ENCODE measurements at regions not wholly inside any gene's neighbourhood (a gene's known extent, or its start where the extent isn't known, plus 50 kb on each side); places are given as distances from the start of the nearest gene placed in this dataset.

DNA sequence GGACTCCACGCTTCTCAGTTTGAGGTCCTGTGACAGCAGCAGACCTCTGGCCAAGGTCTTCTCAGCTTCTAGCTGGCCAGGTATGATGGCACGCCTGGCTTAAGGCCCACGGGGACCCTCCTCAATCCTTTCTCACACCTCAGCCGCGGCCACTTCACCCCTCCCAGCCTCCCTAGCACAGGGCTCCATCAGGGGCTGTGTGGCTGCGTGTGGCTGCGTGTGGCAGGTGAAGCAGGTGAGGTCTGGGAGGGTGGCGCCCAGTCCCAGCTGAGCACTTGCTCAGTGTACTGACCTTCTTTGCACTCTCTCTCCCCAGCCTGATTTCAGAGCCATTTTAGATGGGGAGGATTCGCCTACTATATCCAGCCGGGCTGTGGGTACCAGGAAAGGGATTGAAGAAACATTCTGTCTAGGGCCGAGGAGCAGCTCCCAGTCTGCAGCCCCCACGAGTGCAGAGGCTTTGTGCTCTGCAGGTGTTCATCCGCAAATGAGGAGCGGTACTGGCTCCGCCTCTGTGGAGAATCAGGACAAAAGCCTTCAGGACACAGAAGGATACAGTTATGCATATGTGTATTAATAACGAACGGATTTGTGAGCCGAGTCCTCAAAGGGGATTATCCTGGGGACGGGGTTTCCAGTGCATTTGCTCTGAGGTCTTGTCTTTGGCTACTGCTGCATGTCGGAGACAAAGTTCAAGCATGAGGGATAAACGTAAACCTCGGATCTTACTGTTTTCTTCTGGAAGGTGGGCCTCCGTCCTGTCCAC is 236.9 kb upstream of the RAB6C start (continued):
- no peak for TF ChIP-seq NRF1 (IDR thresholded peaks at IDR 0.05; ENCODE audit: low read depth, low read length)
- no peak for TF ChIP-seq RFX5 (IDR thresholded peaks at IDR 0.05; ENCODE audit: low read length)
- no peak for TF ChIP-seq GABPA (IDR thresholded peaks at IDR 0.05; ENCODE audit: low read depth)
- TF ChIP-seq, protein P1, sequence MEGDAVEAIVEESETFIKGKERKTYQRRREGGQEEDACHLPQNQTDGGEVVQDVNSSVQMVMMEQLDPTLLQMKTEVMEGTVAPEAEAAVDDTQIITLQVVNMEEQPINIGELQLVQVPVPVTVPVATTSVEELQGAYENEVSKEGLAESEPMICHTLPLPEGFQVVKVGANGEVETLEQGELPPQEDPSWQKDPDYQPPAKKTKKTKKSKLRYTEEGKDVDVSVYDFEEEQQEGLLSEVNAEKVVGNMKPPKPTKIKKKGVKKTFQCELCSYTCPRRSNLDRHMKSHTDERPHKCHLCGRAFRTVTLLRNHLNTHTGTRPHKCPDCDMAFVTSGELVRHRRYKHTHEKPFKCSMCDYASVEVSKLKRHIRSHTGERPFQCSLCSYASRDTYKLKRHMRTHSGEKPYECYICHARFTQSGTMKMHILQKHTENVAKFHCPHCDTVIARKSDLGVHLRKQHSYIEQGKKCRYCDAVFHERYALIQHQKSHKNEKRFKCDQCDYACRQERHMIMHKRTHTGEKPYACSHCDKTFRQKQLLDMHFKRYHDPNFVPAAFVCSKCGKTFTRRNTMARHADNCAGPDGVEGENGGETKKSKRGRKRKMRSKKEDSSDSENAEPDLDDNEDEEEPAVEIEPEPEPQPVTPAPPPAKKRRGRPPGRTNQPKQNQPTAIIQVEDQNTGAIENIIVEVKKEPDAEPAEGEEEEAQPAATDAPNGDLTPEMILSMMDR (IDR thresholded peaks at IDR 0.05) = no peak
- no peak for TF ChIP-seq ELF1 (IDR thresholded peaks at IDR 0.05)

DNA sequence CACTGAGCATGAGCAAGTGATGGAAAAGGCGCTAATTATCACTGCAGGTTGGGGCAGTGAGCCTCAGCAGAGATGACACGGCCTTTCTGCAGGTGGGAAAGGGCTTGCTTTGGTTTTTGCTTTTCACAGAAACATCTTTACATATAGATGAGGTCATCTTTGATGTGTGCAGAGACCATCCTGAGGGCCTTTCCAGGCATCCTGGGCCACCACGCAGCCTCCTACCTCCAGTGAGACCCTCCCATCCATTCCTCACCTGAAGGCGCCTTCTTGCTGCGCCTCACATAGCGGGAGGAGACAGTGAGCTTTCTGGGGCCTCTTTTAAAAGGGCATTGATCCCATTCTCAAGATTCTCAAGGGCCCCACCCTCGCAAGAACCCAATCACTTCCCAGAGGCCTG is 235.3 kb upstream of the RAB6C start:
- H3K9me3 ChIP-seq = no peaks in the 10 kb centered on the region
- H3K4me2 ChIP-seq = no peak overlapping the region
- 33% methylated on average over 7 of the region's 7 CpGs for WGBS (ENCODE audit: low lambda C conversion rate)
- no peaks in the 10 kb centered on the region for H3F3A ChIP-seq (replicated peaks; ENCODE audit: insufficient read depth)
- H3K4me3 ChIP-seq (ENCODE audit: low read depth in 2 of 2, low read length in 1 of 2) = no peak overlapping the region
- no peaks in the 10 kb centered on the region for H3K79me2 ChIP-seq (ENCODE audit: insufficient read depth)
- no peaks in the 10 kb centered on the region for H3K4me1 ChIP-seq (ENCODE audit: control insufficient read depth in 1 of 2, insufficient read depth in 2 of 2, low read depth in 1 of 2, low read length in 1 of 2)
- H2AFZ ChIP-seq (ENCODE audit: low read depth) = no peak overlapping the region
- no peaks in the 10 kb centered on the region for H3K9me2 ChIP-seq
- ChIA-PET POLR2A (no interaction called here), CTCF (interaction anchor here (1.4 kb wide), 1 partner anchor 106 kb away, joined by 3 read pairs; no protein-coding TSS in a partner anchor)
- no peaks in the 10 kb centered on the region for H3K27me3 ChIP-seq (ENCODE audit: insufficient read depth)
- no peaks in the 10 kb centered on the region for H3K36me3 ChIP-seq (replicated peaks in 1 of 2; ENCODE audit: control insufficient read depth in 1 of 2, insufficient read depth in 2 of 2, low read length in 1 of 2)
- no peaks in the 10 kb centered on the region for H4K20me1 ChIP-seq (ENCODE audit: insufficient read depth)
- DNase-seq = no peak
- TF ChIP-seq FOXJ3 (CRISPR knock-in tag; IDR thresholded peaks at IDR 0.05) (no peak), TCF12 (IDR thresholded peaks at IDR 0.05) (no peak), NRF1 (IDR thresholded peaks at IDR 0.05; ENCODE audit: low read depth, low read length) (no peak), RCOR1 (IDR thresholded peaks at IDR 0.05; ENCODE audit: low read length) (no peak), MEF2A (IDR thresholded peaks at IDR 0.05; ENCODE audit: borderline replicate concordance, low read depth) (no peak)
- no peak overlapping the region for H3K9ac ChIP-seq
- H3K27ac ChIP-seq (ENCODE audit: low read depth in 2 of 2, low read length in 1 of 2) = no peak overlapping the region

DNA sequence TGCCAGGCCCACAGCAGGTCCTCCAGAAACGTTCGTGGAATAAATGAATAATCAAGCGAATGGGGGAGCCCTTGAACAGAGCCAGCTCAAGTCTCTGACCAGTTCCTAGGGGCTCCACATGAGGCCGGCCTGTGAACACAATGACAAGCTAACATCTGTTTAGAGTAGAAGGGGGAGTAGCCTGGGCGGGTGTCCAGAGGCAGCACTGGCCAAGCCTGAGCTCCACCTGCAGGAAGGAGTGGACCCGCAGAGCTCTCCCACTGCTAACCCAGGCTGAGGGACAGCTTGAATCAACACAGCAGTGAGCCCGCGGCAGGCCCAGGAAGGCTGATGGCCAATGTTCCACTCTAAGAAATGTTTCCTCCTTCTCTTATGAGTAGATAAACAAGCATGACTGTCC is 234.8 kb upstream of the RAB6C start:
- no peaks in the 10 kb centered on the region for H3K9me2 ChIP-seq
- H3K4me2 ChIP-seq = no peak overlapping the region
- 38% methylated on average over 6 of the region's 8 CpGs for WGBS (ENCODE audit: low lambda C conversion rate)
- TF ChIP-seq JUND (IDR thresholded peaks at IDR 0.05) = no peak
- TF ChIP-seq RCOR1 (IDR thresholded peaks at IDR 0.05; ENCODE audit: low read length) = no peak
- TF ChIP-seq CHD2 (IDR thresholded peaks at IDR 0.05; ENCODE audit: low read length, partially characterized antibody) = no peak
- TF ChIP-seq GABPA (IDR thresholded peaks at IDR 0.05; ENCODE audit: low read depth) = no peak
- TF ChIP-seq, protein P2, sequence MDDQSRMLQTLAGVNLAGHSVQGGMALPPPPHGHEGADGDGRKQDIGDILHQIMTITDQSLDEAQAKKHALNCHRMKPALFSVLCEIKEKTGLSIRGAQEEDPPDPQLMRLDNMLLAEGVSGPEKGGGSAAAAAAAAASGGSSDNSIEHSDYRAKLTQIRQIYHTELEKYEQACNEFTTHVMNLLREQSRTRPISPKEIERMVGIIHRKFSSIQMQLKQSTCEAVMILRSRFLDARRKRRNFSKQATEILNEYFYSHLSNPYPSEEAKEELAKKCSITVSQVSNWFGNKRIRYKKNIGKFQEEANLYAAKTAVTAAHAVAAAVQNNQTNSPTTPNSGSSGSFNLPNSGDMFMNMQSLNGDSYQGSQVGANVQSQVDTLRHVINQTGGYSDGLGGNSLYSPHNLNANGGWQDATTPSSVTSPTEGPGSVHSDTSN (IDR thresholded peaks at IDR 0.05) = no peak
- no peak overlapping the region for H2AFZ ChIP-seq (ENCODE audit: low read depth)
- ChIA-PET CTCF (interaction anchor here (1.4 kb wide), 1 partner anchor 106 kb away, joined by 3 read pairs; no protein-coding TSS in a partner anchor), POLR2A (no interaction called here)
- no peaks in the 10 kb centered on the region for H3K79me2 ChIP-seq (ENCODE audit: insufficient read depth)
- no peaks in the 10 kb centered on the region for H3K27me3 ChIP-seq (ENCODE audit: insufficient read depth)
- H3K4me1 ChIP-seq (ENCODE audit: control insufficient read depth in 1 of 2, insufficient read depth in 2 of 2, low read depth in 1 of 2, low read length in 1 of 2) = no peaks in the 10 kb centered on the region
- no peaks in the 10 kb centered on the region for H3K9me3 ChIP-seq
- H3K4me3 ChIP-seq (ENCODE audit: low read depth in 2 of 2, low read length in 1 of 2) = no peak overlapping the region
- no peak overlapping the region for H3K27ac ChIP-seq (ENCODE audit: low read depth in 2 of 2, low read length in 1 of 2)
- no peaks in the 10 kb centered on the region for H3F3A ChIP-seq (replicated peaks; ENCODE audit: insufficient read depth)
- DNase-seq = no peak
- H3K9ac ChIP-seq = no peak overlapping the region
- no peaks in the 10 kb centered on the region for H3K36me3 ChIP-seq (replicated peaks in 1 of 2; ENCODE audit: control insufficient read depth in 1 of 2, insufficient read depth in 2 of 2, low read length in 1 of 2)
- no peaks in the 10 kb centered on the region for H4K20me1 ChIP-seq (ENCODE audit: insufficient read depth)

All from SK-N-SH (cell line).